ENCODE measurements at regions not wholly inside any gene's neighbourhood (a gene's known extent, or its start where the extent isn't known, plus 50 kb on each side); places are given as distances from the start of the nearest gene placed in this dataset.

GRCh38 chr6:93829009-93829408, 409.6 kb upstream of the EPHA7 start:
- no peak for TF ChIP-seq CTCF (CRISPR knock-in tag; IDR thresholded peaks at IDR 0.05)
- no peak for TF ChIP-seq AHDC1 (CRISPR knock-in tag; IDR thresholded peaks at IDR 0.05; ENCODE audit: borderline replicate concordance)
- TF ChIP-seq CENPT (CRISPR knock-in tag; IDR thresholded peaks at IDR 0.05; ENCODE audit: low read depth): no peak
- no peak for TF ChIP-seq ESRRA (CRISPR knock-in tag; IDR thresholded peaks at IDR 0.05; ENCODE audit: low read depth)
- TF ChIP-seq ZNF121 (CRISPR knock-in tag; IDR thresholded peaks at IDR 0.05): no peak
- TF ChIP-seq SMC3 (IDR thresholded peaks at IDR 0.05; ENCODE audit: low read length): no peak
- no peak for TF ChIP-seq KAT2B (IDR thresholded peaks at IDR 0.05; ENCODE audit: borderline replicate concordance, low read depth, low read length)
- TF ChIP-seq ZNF281 (CRISPR knock-in tag; IDR thresholded peaks at IDR 0.05; ENCODE audit: borderline replicate concordance): no peak
- TF ChIP-seq HMG20B (CRISPR knock-in tag; conservative IDR thresholded peaks at IDR 0.05): no peak
- no peak for TF ChIP-seq ZNF441 (CRISPR knock-in tag; IDR thresholded peaks at IDR 0.05; ENCODE audit: borderline replicate concordance)
- no peak for TF ChIP-seq BCLAF1 (IDR thresholded peaks at IDR 0.05)
- TF ChIP-seq ZFY (CRISPR knock-in tag; IDR thresholded peaks at IDR 0.05): no peak

Data from HepG2 (cell line).